B cell (primary cell): ENCODE measurements at regions not wholly inside any gene's neighbourhood (a gene's known extent, or its start where the extent isn't known, plus 50 kb on each side); places are given as distances from the start of the nearest gene placed in this dataset.

Experiments
- CTCF ChIP-seq: fragments of 200-600 bp; IDR thresholded peaks from one replicate; pipeline ENCODE4 v1.8.0; 2022; ENCODE audit warnings: antibody characterized with exemption, mild to moderate bottlenecking
- EZH2 ChIP-seq: IDR thresholded peaks from 2 replicates; pipeline ENCODE4 v1.6.1; 2012; ENCODE audit warnings: borderline replicate concordance, low read depth, mild to moderate bottlenecking, moderate library complexity, low read length; ENCODE audit not compliant: insufficient read depth, poor library complexity, severe bottlenecking

GRCh38 chr13:73290844-73291243 lies 232.0 kb downstream of the KLF5 start:
- TF ChIP-seq CTCF (no peak), EZH2 (no peak)
